Lower leg skin (tissue), 4 donors: ENCODE measurements at regions not wholly inside any gene's neighbourhood (a gene's known extent, or its start where the extent isn't known, plus 50 kb on each side); places are given as distances from the start of the nearest gene placed in this dataset.

Experiments
- DNase-seq, 2 donors: peaks; one replicate each; pipeline ENCODE4 v3.0.0-alpha.2; 2019; ENCODE audit warnings: low spot score in 2 of 2
- H3K4me3 ChIP-seq: fragments of 200-600 bp; sonication (generic); 2 replicates; pipeline ENCODE4 v1.5.1; 2017; ENCODE audit warnings: mild to moderate bottlenecking, low read depth; ENCODE audit not compliant: poor library complexity, severe bottlenecking
- CTCF ChIP-seq, 3 donors: fragments of 450-650 bp; IDR thresholded peaks; one replicate each; pipeline ENCODE4 v1.5.1; 2016; ENCODE audit warnings: antibody characterized with exemption in 3 of 3, mild to moderate bottlenecking in 3 of 3, moderate library complexity in 2 of 3
- POLR2A ChIP-seq, 2 donors: fragments of 450-650 bp; IDR thresholded peaks; one replicate each; pipeline ENCODE4 v1.6.1; 2016 to 2017; ENCODE audit warnings: antibody characterized with exemption in 2 of 2, mild to moderate bottlenecking in 1 of 2, moderate library complexity in 1 of 2
- WGBS, 2 donors: methylation state at CpG; one replicate each; pipeline ENCODE4 v1.1.5; 2018; 5-methylcytosine and 5-hydroxymethylcytosine counted together
- intact Hi-C: fragments of 100-400 bp; cut with DNase I; formaldehyde crosslinking; loops from one replicate; pipeline ENCODE4 v1.15.0; 2023; ENCODE audit warnings: low total_unique reads

GRCh38 chr15:96049323-96049722 is 281.2 kb upstream of the NR2F2 start:
- TF ChIP-seq POLR2A (IDR thresholded peaks at IDR 0.05) (no peak), CTCF (IDR thresholded peaks at IDR 0.05) (no peak)
- WGBS, 2 donors: 66 to 72% methylated on average over 2 of the region's 2 CpGs
- no peak for DNase-seq
- no peak overlapping the region for H3K4me3 ChIP-seq
- intact Hi-C loops: no loop called here

- WGBS, 2 donors: 76 to 93% methylated on average over 1 of the region's 1 CpG
- no peak for TF ChIP-seq CTCF (IDR thresholded peaks at IDR 0.05)
- no peak for TF ChIP-seq POLR2A (IDR thresholded peaks at IDR 0.05)
- H3K4me3 ChIP-seq: no peak overlapping the region
- intact Hi-C loops: no loop called here
- DNase-seq: no peak
Measured at GRCh38 chr15:96049766-96050165, 280.7 kb upstream of the NR2F2 start.

GRCh38 chr15:96051598-96051997 is 278.9 kb upstream of the NR2F2 start:
- 67 to 84% methylated on average over 2 of the region's 2 CpGs for WGBS, 2 donors
- TF ChIP-seq POLR2A (IDR thresholded peaks at IDR 0.05) (no peak), CTCF (IDR thresholded peaks at IDR 0.05) (no peak)
- intact Hi-C loops: no loop called here
- DNase-seq: no peak
- no peak overlapping the region for H3K4me3 ChIP-seq

GRCh38 chr15:96052154-96052553 is 278.3 kb upstream of the NR2F2 start:
- TF ChIP-seq POLR2A (IDR thresholded peaks at IDR 0.05): no peak
- TF ChIP-seq CTCF (IDR thresholded peaks at IDR 0.05): no peak
- DNase-seq: no peak
- intact Hi-C loops: no loop called here
- H3K4me3 ChIP-seq: no peak overlapping the region
- 69 to 85% methylated on average over 4 of the region's 4 CpGs for WGBS, 2 donors

GRCh38 chr15:96052572-96053030 is 277.9 kb upstream of the NR2F2 start:
- WGBS, 2 donors: 42 to 46% methylated on average over 18 of the region's 18 CpGs
- intact Hi-C loops: no loop called here
- no peak overlapping the region for H3K4me3 ChIP-seq
- no peak for DNase-seq
- TF ChIP-seq POLR2A (IDR thresholded peaks at IDR 0.05): no peak
- TF ChIP-seq CTCF (IDR thresholded peaks at IDR 0.05): no peak

GRCh38 chr15:96053031-96053780 is 277.3 kb upstream of the NR2F2 start:
- no peak overlapping the region for H3K4me3 ChIP-seq
- intact Hi-C loops: no loop called here
- WGBS, 2 donors: 8 to 9% methylated on average over 32 to 35 of the region's 36 CpGs
- TF ChIP-seq POLR2A (IDR thresholded peaks at IDR 0.05): no peak
- no peak for TF ChIP-seq CTCF (IDR thresholded peaks at IDR 0.05)
- DNase-seq: peak in 1 of 2 donors; percentile 86
